ENCODE measurements at regions not wholly inside any gene's neighbourhood (a gene's known extent, or its start where the extent isn't known, plus 50 kb on each side); places are given as distances from the start of the nearest gene placed in this dataset.

- H3K27ac Mint-ChIP-seq: no peak overlapping the region; a peak in 1 of 7 replicates
- H2AK5ac ChIP-seq (ENCODE audit: insufficient read length, low read length): no peak overlapping the region
These were observed 540.2 kb downstream of the CSNK1G3 start for GRCh38 chr5:124052201-124052600.

More at GRCh38 chr5:124052201-124052600, 540.2 kb downstream of the CSNK1G3 start:
- Histone ChIP-seq H2BK5ac (ENCODE audit: insufficient read length, low read length) (no peak overlapping the region), H3K4ac (ENCODE audit: low read depth, low read length) (no peak overlapping the region), H2AFZ (ENCODE audit: low read length) (no peak overlapping the region), H2BK12ac (ENCODE audit: insufficient read length, low read depth, low read length) (no peak overlapping the region), H3K56ac (ENCODE audit: insufficient read length, low read depth, low read length) (no peak overlapping the region), H2BK120ac (ENCODE audit: low read depth, low read length, poor library complexity, severe bottlenecking) (no peak overlapping the region), H3K27ac (ENCODE audit: insufficient read length, low read depth, low read length) (no peak overlapping the region), H3K27me3 (ENCODE audit: insufficient read depth, low read length) (no peaks in the 10 kb centered on the region), H2BK15ac (ENCODE audit: low read depth, low read length) (no peak overlapping the region), H3K14ac (ENCODE audit: insufficient read depth, low read length) (no peak overlapping the region), H3K23me2 (ENCODE audit: insufficient read length, low read depth, low read length, poor library complexity, severe bottlenecking) (no peaks in the 10 kb centered on the region), H3K79me1 (ENCODE audit: insufficient read depth, low read depth, low read length, poor library complexity, severe bottlenecking) (no peaks in the 10 kb centered on the region), H3K4me1 (ENCODE audit: insufficient read depth, low read length) (no peaks in the 10 kb centered on the region), H3K9ac (ENCODE audit: extremely low read depth, insufficient read length, low read length) (no peak overlapping the region), H3K9me3 (ENCODE audit: control insufficient read depth, low read depth, low read length) (no peaks in the 10 kb centered on the region), H4K20me1 (ENCODE audit: control insufficient read depth, insufficient read depth, insufficient read length) (no peaks in the 10 kb centered on the region), H3K4me2 (ENCODE audit: insufficient read depth, insufficient read length, low read length) (no peak overlapping the region), H3K23ac (ENCODE audit: insufficient read length, low read depth, low read length) (no peak overlapping the region), H4K8ac (replicated peaks; ENCODE audit: insufficient read length, low read depth, low read length) (no peak overlapping the region), H3K79me2 (ENCODE audit: insufficient read depth, low read length) (no peaks in the 10 kb centered on the region), H3K18ac (ENCODE audit: insufficient read length, low read depth, low read length) (no peak overlapping the region), H4K5ac (ENCODE audit: insufficient read length, low read depth, low read length) (no peak overlapping the region), H3T11ph (ENCODE audit: low read length) (no peak overlapping the region), H2BK20ac (ENCODE audit: low read depth, low read length, poor library complexity, severe bottlenecking) (no peak overlapping the region), H4K91ac (ENCODE audit: insufficient read length, low read depth, low read length) (no peak overlapping the region)
- Mint-ChIP-seq H3K4me3 (no peak overlapping the region), H3K27me3 (ENCODE audit: low read depth) (no peaks in the 10 kb centered on the region), H3K9me3 (no peaks in the 10 kb centered on the region), H3K4me1 (peaks cover 2 to 6% of the 10 kb centered on the region in 2 experiments; a peak in 2 of 4 replicates), H3K36me3 (ENCODE audit: insufficient read depth in 1 of 3, low read depth in 3 of 3) (peaks cover 0 to 1% (median 0%) of the 10 kb centered on the region in 3 experiments; a peak in 1 of 7 replicates)
- no peak for DNase-seq
- no peak for TF ChIP-seq CTCF (conservative IDR thresholded peaks at IDR 0.05)
- no CpG with 5 or more reads among the region's 2 CpGs for WGBS (ENCODE audit: extremely low coverage, insufficient read length, low lambda C conversion rate)
